ENCODE measurements at regions not wholly inside any gene's neighbourhood (a gene's known extent, or its start where the extent isn't known, plus 50 kb on each side); places are given as distances from the start of the nearest gene placed in this dataset.
A peak's percentile ranks its signal among the peaks of the same experiment; 100 is the strongest.

DNA sequence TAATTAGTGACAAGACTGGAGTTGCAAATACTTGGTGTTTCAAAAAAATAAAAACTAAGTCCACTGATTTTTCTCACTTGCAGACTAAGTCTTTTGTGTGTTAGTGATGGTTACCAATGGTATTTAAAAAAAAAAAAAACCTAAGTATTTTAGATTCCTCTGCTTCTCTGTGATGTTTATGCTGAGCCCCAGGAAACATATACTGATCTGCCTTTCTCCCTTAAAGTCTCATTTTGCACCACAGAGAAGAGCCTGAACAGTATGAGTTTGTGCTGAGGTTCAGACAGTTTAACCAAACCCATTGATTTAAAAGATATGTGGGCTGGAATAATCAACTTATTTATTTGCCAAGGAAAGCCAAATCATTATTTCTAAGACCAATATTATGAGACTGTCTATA is 1305.0 kb downstream of the PCDH18 start:
- DNase-seq = no peak

DNA sequence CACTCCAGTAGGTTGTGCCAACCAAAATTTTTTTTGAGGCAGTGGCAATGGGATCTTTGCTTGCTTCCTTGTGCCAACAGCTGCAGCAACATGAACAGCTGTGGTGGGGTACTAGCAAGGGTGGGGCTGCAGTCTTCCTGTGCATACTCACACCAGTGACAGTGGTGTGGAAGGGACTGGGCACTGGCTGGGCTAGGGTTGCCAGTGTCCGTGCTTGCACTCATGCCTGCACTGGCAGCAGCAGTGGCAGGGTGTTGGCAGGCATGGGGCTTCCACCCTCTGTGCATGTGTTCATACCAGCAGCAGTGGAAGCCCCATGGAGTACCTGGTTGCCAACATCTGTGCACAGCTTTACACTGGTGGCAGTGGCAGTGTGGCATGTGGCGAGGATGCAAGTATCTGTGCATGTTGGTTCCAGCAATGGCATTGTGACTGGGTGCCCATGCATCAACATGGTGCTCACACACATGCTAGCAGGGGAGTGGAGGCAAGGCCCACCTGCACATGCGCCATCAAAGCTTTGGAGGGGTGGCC is 1312.6 kb downstream of the PCDH18 start:
- no peak for DNase-seq

DNA sequence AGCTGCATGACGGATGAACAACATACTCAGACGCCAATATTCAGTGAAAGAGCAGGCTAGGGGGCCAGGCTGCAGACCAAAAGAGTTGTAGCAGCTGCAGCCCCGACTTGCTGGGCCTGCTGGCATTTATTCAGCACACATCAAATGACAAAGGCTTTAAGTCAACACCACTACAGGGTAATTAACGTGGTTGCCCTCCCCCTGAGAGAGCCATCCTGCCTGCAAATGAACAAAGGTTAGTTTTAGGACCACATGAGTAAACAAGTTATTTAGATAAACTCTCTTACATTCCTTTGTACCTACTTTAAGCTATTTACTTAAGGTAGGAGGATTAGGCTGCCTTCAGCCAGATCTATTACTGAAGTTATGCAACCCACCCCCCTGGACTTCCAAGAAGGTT is 1329.1 kb downstream of the PCDH18 start:
- DNase-seq = no peak

DNA sequence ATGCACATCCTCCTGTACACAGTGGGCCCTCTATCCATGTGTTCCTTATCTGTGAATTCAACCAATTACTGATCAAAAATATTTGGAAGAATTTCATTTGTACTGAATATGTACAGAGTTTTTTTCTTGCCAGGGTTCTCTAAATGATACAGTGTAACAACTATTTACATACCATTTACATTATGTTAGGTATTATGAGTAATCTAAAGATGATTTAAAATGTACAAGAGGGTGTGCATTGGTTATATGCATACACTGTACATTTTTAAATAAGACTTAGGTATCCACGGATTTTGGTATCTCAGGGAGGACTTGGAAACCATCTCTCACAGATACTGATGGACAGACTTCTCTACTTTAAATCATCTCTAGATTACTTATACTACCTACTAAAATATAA is 1333.9 kb downstream of the PCDH18 start:
- DNase-seq = no peak

DNA sequence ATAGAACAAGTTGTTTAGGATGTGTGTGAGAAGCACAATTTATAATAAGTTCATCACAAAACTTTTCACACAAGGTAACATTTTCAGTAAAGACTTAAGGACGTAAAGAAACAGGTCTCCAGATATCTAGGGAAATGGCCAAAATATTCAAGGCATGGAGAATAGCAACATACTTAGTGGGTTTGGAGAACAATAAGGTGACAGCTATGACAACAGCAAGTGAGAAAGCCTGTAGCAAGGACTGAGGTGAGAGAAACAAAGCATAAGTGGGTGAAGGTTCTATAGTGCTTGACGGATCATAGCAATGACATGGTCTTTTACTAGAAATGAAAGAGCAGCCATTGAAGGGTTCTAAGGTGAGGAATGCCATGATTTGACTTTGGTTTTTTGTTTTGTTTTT is 1337.3 kb downstream of the PCDH18 start:
- no peak for DNase-seq

DNA sequence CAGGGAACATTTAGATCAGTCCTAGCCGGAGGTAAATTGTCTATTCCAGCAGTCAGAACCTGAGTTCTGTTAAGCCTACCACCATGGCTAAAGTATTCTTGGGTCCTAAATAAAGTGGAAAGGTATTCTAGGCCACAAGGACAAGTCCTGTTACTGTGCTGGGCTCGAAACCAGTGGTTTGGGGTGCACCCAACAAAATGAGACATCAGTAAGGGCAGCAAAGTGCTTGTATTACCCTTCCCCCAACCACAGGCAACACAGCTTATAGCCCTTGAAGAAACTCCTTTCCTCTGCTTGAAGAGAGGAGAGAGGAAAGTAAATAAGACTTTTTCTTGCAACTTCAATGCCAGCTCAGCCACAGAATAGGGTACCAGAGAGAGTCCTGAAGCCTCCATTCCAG is 1345.6 kb downstream of the PCDH18 start:
- DNase-seq = no peak

DNA sequence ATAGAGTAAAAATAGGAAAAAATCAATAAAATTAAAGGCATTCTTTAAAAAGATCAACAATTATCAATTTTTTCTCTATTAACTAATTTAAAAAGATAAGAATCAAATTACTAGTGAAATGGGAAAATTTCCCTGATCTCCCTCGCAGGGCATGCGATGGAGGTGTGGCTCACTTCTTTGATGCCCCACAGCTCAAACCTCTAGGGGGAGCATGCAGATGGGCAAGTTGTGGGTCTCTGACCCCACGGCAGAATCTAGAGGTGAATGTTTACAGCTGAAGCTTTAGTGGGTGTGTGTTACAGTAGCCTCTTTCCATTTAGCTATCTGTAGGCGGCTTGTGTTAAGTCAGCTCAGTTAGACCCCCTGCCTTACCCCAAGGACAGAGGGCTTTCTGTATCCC is 1348.8 kb downstream of the PCDH18 start:
- no peak for DNase-seq

DNA sequence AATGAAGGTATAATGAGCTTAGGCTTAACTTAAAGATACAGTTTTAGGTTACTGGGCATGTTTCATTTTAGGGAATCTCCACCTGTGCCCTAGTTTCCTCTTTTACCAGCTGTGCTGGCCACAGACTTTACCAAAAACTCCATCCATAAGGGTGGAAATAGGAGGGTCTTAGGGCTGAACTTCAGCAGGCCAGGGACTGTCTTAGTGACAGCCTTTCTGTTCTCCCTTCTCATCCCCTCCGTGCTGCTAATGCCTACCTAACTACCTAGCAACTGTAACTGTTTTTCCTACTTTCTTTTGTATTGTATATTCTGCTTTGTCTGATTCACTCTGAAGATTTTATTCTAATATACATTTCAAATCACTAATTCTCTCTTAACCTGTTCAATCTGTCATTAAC is 1375.3 kb downstream of the PCDH18 start:
- no peak for DNase-seq

DNA sequence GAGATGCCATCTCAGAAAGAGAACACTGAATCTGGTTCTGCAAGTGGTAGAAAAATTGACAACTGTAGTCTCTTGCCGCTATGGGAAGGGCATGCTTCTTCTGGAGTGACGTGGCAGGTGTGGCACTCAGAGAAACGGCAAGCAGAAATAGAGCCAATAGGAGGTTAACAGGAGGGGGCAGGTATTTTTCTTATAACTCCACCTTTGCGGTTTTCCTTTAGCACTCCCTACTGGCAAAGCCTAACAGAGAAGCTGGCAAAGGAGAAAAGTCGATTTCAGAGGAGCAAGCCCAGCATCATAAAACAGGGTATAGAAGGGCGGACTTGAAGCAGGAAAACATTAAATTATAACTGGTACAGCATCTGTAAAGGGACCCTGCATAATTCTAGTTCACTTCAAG is 1382.2 kb downstream of the PCDH18 start:
- DNase-seq = no peak

DNA sequence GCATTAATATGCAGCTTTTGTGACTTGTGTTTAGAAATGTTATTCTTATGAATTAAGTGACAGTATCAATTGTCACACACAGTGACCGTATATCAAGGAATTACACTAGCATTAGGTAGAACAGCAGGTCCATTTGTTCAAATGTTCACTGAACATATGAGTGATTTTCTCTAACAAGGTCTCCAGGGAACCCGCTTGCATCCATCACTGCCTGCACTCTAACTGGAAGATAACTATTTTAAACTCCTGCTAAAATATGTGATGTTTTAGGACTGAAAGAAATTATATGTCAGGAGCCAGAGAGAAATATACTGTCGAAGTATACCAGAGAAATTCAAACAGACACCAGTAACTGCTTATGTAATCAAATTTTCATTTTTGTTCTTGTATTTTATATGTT is 1395.7 kb downstream of the PCDH18 start:
- DNase-seq = peak in 1 of 2 experiments; percentile 48

DNA sequence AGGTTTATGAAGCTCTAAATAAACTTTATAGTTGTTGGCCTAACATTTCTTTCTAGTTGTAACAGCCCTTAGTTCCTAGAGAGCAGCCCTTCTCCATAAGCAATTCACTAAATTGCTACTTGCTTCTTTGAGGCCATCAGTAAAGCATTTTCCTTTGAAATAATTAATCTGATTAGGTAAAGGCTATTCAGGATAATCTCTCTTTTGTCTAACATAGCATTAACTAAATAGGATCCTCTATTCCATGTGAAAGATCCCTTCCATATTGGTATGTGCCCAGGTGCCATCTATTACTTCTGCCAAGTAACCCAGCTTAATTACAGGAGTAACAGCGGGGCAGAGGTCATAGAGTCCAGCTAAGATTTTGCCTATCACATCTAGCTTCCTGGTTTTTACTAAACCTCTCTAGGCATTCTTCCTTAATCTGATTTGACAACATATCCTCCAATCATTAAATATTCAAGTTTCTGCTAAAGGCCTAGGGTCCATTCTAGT is 1408.0 kb downstream of the PCDH18 start:
- DNase-seq = no peak

DNA sequence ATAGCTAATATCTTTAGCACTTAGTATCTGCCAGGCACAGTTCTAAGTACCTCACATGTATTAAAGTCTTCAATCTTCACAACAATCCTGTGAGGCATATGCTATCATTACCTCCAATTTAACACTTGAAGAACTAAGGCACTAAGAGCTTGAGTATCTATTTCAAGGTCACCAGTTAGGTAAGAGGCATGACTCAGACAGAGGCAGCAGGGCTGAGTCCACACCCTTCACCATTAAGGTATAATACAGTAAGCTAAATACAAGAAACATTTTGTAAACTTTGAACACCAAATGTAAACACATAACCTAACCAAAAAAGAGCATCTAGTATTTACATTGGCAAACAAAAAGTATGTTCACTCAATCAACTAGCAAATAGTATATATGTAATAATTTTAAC is 1410.9 kb downstream of the PCDH18 start:
- peak in 1 of 2 experiments; percentile 2 for DNase-seq

DNA sequence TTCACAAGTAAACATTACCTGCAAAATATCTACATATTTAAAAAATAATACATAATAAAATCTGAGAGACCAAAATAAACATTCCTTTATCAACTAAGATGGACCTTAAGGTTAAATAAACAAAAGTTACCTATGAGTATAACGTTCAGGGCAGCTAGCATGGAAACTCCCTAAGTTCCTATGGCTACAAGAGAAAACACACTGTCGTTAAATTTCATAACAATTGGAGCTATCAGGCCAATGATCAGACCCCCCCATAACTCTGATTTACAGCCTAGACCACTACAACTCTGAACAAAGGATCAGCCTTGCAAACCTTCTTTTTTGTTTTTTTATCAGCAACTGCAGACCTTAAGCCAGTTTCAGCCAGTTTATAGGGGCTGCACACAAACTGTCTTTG is 1418.4 kb downstream of the PCDH18 start:
- DNase-seq = no peak

DNA sequence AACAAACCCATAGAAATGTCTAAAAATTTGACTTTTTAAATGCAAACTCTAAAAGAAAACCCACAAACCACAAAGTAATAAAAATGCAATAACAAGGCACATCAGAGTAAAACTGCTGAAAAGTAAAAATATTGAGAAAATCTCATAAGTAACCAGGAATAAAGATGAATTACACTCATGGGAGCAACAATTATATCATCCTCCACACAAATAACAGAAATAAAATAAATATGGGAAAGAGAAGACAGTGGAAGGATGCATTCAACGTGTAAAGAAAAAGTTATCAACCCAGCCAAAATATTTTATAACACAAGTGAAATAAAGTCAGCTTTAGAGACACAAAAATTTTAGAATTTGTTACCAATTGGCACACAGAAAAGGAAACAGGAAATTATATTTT is 1420.2 kb downstream of the PCDH18 start:
- DNase-seq = no peak

DNA sequence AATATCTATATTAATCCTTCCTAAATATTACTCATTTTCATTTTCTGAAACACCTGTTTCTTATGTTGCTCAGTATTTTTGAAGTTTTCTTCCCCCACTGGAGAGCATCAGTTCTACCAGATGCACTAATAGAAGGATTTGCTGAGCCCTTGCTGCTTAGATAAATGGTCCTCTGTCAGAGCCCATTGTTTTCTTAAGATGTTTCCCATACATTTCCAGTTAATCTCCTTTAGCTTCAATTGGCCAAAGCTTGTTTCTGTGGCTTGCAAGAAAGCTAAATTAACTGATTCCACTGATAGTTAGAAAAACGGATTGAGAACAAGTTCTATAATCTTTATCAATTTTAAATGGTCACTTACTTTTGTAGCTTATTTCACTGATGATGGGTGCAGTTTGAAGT is 1425.5 kb downstream of the PCDH18 start:
- DNase-seq = no peak

DNA sequence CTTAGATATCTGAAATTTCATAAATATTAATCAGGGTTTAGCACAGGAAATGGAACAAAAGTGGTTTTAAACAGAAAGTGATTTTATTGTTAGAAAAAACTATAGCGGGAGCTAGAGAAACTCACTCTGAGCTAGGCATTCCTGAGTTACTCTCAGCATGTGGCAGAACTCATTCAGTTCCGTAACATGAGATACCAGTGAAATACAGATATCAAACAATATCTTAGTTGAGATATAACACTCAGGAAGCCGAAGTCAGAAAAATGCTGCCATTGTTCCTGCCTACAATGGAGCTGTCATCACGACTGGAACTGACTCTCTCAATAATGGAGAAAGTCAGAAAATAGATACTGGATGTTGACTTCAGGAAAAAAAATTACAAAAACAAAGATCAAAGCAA is 1428.7 kb downstream of the PCDH18 start:
- no peak for DNase-seq

DNA sequence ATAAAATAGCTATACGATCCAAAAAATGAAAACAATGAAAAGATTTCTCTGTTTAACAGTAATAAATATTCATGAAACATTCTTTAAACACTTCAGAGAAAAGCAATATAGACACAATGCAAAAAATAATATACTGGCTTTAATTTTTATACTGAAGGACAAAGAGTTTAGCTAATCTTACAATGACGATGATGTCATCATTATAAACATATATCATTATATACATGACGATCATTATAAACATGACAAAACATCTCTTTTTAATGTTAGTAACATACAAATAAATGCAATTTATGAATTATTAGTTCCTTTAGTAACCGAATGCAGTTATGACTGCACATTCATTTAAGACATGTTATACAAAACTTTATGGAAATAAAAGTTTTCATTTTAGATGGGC is 1434.6 kb downstream of the PCDH18 start:
- no peak for DNase-seq

DNA sequence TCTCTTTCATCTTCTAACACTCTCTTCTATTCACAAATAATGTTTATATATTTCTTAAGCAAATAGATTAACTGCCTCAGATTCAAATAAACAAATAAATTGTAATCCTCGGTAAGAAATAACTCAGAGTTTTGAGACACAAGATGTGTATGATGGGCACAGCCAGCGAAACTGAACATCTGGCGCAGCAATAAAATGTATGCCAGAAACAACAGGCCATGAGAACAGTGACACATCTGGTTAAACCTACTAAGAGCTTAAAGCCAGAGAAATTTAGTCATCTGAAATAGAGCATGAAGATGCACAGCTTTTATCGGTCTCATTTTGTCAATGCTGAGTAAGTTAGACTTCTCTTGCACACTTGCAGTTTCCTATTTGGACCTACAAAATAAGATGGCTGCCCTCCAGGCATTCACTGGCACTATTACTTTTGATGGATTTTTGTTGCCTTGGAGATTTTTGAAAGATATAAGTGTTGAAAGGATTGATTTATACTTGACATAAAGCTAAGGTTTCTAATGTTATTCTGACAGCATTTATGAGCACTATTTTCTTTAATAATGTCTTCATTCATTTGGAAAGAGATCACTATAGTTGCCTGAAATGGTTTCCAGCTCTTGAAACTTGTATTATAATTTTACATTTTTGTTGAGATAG is 1444.0 kb downstream of the PCDH18 start:
- DNase-seq = peak in 1 of 2 experiments; percentile 2

DNA sequence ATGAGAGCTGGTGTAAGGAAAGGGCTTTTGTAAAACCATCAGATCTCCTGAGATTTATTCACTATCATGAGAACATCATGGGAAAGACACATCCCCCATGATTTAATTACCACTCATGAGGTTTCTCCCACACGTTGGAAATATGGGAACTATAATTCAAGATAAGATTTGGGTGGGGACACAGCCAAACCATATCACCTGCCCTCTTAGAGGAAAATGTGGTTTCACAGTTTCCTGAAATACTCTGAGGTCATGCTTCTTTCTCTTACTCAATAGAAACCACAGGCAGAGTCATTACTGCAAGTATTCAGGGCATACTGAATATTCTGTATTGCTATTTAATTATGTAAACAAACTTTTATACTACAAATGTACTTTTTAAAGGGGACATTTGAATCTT is 1453.3 kb downstream of the PCDH18 start:
- no peak for DNase-seq

DNA sequence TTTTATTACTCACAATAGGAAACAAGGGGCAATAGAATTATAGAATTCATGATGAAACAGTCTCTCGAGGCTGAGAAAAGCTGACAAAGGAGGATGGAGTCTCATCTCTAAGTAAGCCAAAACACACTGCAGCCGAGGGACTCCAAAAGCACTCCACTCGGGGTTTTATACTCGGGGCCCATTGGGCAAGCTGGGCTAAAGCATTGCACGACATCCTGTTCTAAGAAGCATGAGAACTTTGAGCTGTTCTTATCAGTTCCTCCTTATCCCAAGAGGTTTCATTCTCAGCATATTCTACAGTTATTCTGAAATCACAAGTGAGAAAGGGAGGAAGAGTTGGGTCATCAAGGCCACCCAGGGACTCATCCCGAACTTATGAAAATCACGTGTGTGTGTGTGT is 1475.5 kb downstream of the PCDH18 start:
- DNase-seq = no peak

DNA sequence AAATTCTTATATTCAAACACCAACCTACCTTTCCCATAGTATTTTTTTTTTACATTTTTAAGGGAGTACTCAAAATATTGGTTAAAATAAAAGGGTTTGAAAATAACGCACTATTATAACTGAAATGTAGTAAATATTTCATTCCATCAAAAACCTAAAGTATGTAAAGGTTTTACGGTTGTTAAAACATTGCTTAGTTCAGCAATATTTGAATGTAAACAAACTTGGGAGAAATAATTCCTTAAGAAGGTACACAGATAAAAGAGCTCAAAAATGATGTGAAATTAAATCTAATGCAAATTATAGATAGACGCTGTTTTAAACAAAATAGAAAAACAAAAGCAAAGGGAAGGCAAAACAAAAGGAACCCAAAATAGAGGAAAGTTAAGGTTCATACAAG is 1476.9 kb downstream of the PCDH18 start:
- DNase-seq = no peak

DNA sequence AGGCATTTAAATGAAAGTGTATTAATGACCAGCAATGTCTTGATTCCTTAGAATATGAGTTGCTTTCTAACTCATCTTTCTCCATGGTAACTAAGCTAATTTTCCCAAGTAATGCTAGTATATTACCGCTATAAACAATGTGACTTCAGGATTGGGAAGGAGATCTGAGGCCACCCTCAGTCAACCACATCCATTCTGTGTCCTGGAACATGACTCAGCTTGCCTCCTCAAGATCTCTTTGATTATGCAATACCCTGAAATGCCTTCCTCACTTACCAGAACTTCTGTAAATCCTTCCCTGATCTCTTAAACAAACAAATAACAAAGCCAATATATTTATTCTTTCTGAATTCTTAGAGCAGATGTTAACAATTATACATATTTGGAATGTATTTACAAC is 1495.5 kb downstream of the PCDH18 start:
- no peak for DNase-seq

DNA sequence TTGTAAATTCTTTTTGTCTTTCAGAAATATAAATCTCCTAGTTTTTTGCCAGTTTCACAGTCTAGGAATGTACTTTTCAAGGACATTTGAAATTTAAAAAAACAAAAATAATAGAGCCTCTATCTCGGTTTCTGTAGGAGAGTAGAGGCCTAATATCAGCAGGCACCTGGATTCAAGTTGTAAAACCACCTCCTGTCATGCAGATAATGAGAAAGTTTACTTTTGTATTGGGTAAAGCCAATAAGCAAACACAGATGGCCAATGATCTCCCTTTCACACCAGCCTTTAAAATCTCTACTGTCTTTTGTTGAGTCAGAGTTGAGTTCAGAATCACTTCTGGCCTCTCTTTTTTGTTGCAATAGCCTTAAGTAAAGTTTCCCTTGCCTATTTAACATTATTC is 1499.9 kb downstream of the PCDH18 start:
- no peak for DNase-seq

DNA sequence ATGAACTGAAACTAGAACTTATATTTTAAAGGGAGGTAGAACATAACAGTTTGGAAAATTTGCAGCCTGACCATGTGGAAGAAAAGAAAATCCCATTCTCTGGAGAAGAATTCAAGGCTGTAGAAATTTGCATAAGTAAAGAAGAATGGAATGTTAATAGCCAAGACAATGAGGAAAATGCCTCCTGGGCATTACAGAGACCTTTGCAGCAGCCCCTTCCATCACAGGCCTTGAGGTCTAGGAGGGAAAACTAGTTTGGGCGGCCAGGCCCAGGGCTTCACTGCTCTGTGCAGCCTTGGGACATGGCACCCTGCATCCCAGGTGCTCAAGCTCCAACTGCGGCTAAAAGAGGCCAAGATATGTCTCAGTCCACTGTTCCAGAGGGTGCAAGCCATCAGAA is 1506.8 kb downstream of the PCDH18 start:
- DNase-seq = no peak

DNA sequence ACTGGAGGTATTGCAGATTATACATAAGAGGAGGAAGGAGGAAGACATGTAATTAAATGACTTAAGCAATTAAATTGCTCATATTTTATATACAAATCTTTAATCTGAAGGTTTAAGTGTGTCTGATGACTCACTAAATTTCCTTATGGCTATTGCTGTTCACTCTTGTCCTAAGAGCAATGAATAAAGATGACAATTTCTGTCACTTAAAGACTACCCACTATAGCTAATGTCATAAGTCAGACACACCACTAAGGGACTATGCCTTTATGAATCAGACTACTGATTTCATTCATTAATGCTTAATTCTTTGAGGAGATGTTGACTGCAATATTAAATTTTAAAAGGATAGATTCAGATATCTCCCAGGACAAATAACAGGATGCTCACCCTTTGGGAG is 1514.7 kb downstream of the PCDH18 start:
- DNase-seq = no peak
